Caco-2 (cell line): ENCODE measurements at regions not wholly inside any gene's neighbourhood (a gene's known extent, or its start where the extent isn't known, plus 50 kb on each side); places are given as distances from the start of the nearest gene placed in this dataset.

Experiments
- BruUV-seq: library from RNA; stranded (reverse); fragments of 400-500 nt; replicated peaks from 2 replicates; lab custom pipeline; 2021; lab: Mats Ljungman, UMichigan
- CTCF ChIA-PET: fragments of 300-600 bp; sonication (Branson Sonifier 250); formaldehyde crosslinking; loops from one replicate; lab custom pipeline; 2022; ENCODE audit warnings: antibody characterized with exemption; lab: Charles Lee
- POLR2A ChIA-PET: fragments of 300-600 bp; sonication (Branson Sonifier 250); formaldehyde crosslinking; loops from one replicate; lab custom pipeline; 2022; ENCODE audit warnings: antibody characterized with exemption; lab: Charles Lee
- DNase-seq, 2 experiments: peaks; one replicate each; pipeline versions ENCODE4 v3.0.0 to v3.0.0-alpha.2; 2020 to 2022
- H3K27me3 ChIP-seq: replicated peaks from 2 replicates; pipeline ENCODE4 v1.6.0; 2011; ENCODE audit warnings: low read length; ENCODE audit not compliant: control insufficient read depth, insufficient read depth
- H3K36me3 ChIP-seq: 2 replicates; pipeline ENCODE4 v1.5.1; 2011; ENCODE audit warnings: low read length; ENCODE audit not compliant: control insufficient read depth, insufficient read depth
- H3K4me1 ChIP-seq: fragments of 250-450 bp; sonication (Bioruptor Pico); 2 replicates; pipeline ENCODE4 v1.5.1; 2020; ENCODE audit warnings: mild to moderate bottlenecking
- H3K4me3 ChIP-seq: 2 replicates; pipeline ENCODE4 v1.5.1; 2011; ENCODE audit warnings: low read depth, mild to moderate bottlenecking, control low read depth, low read length
- H3K9me3 ChIP-seq: fragments of 250-450 bp; sonication (Bioruptor Pico); 2 replicates; pipeline ENCODE4 v1.5.1; 2020; ENCODE audit warnings: mild to moderate bottlenecking, moderate library complexity
- H3K27ac Mint-ChIP-seq: one replicate; pipeline ENCODE4 v1.8.0; 2022; ENCODE audit warnings: mixed read lengths; ENCODE audit not compliant: unreplicated experiment
- H3K27me3 Mint-ChIP-seq: one replicate; pipeline ENCODE4 v1.8.0; 2022; ENCODE audit warnings: mixed read lengths; ENCODE audit not compliant: insufficient read depth, unreplicated experiment
- H3K36me3 Mint-ChIP-seq: one replicate; pipeline ENCODE4 v1.8.0; 2022; ENCODE audit warnings: mild to moderate bottlenecking, mixed read lengths; ENCODE audit not compliant: insufficient read depth, unreplicated experiment
- H3K4me1 Mint-ChIP-seq: one replicate; pipeline ENCODE4 v1.8.0; 2022; ENCODE audit warnings: low read depth, mixed read lengths; ENCODE audit not compliant: unreplicated experiment
- H3K4me3 Mint-ChIP-seq: one replicate; pipeline ENCODE4 v1.8.0; 2022; ENCODE audit warnings: mild to moderate bottlenecking, moderate library complexity, mixed read lengths; ENCODE audit not compliant: unreplicated experiment
- H3K9me3 Mint-ChIP-seq: one replicate; pipeline ENCODE4 v1.8.0; 2022; ENCODE audit warnings: mixed read lengths; ENCODE audit not compliant: unreplicated experiment
- CTCF ChIP-seq, 2 experiments: fragments of 200-600 bp in 1 of 2; IDR thresholded peaks; 1 replicate in 1 of 2; 2 replicates in 1 of 2; pipeline versions ENCODE4 v1.5.1 to v1.8.0; 2011 to 2022; ENCODE audit warnings: antibody characterized with exemption in 1 of 2, control low read depth in 1 of 2, inconsistent platforms in 1 of 2, low read depth in 1 of 2, low read length in 1 of 2, mild to moderate bottlenecking in 1 of 2, moderate library complexity in 1 of 2; ENCODE audit not compliant: insufficient read depth in 1 of 2, severe bottlenecking in 1 of 2, unreplicated experiment in 1 of 2
- intact Hi-C: fragments of 100-400 bp; cut with micrococcal nuclease; formaldehyde crosslinking; loops from one replicate; pipeline ENCODE4 v1.10.0; 2022; ENCODE audit not compliant: unreplicated experiment

GRCh38 chr7:69032848-69033247 lies 565.4 kb upstream of the AUTS2 start:
- no peak overlapping the region for H3K4me3 Mint-ChIP-seq
- no peaks in the 10 kb centered on the region for H3K36me3 Mint-ChIP-seq
- H3K27ac Mint-ChIP-seq: no peak overlapping the region
- no peaks in the 10 kb centered on the region for H3K4me1 ChIP-seq
- H3K9me3 ChIP-seq: no peaks in the 10 kb centered on the region
- ChIA-PET CTCF (no interaction called here), POLR2A (no interaction called here)
- no peaks in the 10 kb centered on the region for H3K4me1 Mint-ChIP-seq
- no TSS peak for BruUV-seq
- DNase-seq: no peak
- intact Hi-C loops: no loop called here
- H3K4me3 ChIP-seq: no peak overlapping the region
- no peaks in the 10 kb centered on the region for H3K27me3 Mint-ChIP-seq
- H3K27me3 ChIP-seq: no peaks in the 10 kb centered on the region
- H3K9me3 Mint-ChIP-seq: peaks cover 9% of the 10 kb centered on the region
- no peaks in the 10 kb centered on the region for H3K36me3 ChIP-seq
- no peak for TF ChIP-seq CTCF (IDR thresholded peaks at IDR 0.05; ENCODE audit: insufficient read depth in 1 of 2, low read depth in 1 of 2, low read length in 1 of 2, severe bottlenecking in 1 of 2, unreplicated experiment in 1 of 2)

- ChIA-PET POLR2A (no interaction called here), CTCF (no interaction called here)
- DNase-seq: no peak
- intact Hi-C loops: no loop called here
- H3K9me3 ChIP-seq: no peaks in the 10 kb centered on the region
- no peak overlapping the region for H3K27ac Mint-ChIP-seq
- no peak overlapping the region for H3K4me3 Mint-ChIP-seq
- H3K27me3 Mint-ChIP-seq: no peaks in the 10 kb centered on the region
- H3K36me3 ChIP-seq: no peaks in the 10 kb centered on the region
- no peak overlapping the region for H3K4me3 ChIP-seq
- no peaks in the 10 kb centered on the region for H3K27me3 ChIP-seq
- H3K36me3 Mint-ChIP-seq: no peaks in the 10 kb centered on the region
- no TSS peak for BruUV-seq
- no peaks in the 10 kb centered on the region for H3K4me1 Mint-ChIP-seq
- peaks cover 9% of the 10 kb centered on the region for H3K9me3 Mint-ChIP-seq
- no peaks in the 10 kb centered on the region for H3K4me1 ChIP-seq
- TF ChIP-seq CTCF (IDR thresholded peaks at IDR 0.05; ENCODE audit: insufficient read depth in 1 of 2, low read depth in 1 of 2, low read length in 1 of 2, severe bottlenecking in 1 of 2, unreplicated experiment in 1 of 2): no peak
Observed at GRCh38 chr7:69035826-69036225, 562.4 kb upstream of the AUTS2 start.

GRCh38 chr7:69036301-69036700 lies 562.0 kb upstream of the AUTS2 start:
- BruUV-seq: no TSS peak
- ChIA-PET CTCF (no interaction called here), POLR2A (no interaction called here)
- intact Hi-C loops: no loop called here
- Mint-ChIP-seq H3K27ac (no peak overlapping the region), H3K27me3 (no peaks in the 10 kb centered on the region), H3K9me3 (peaks cover 9% of the 10 kb centered on the region), H3K36me3 (no peaks in the 10 kb centered on the region), H3K4me1 (no peaks in the 10 kb centered on the region), H3K4me3 (no peak overlapping the region)
- Histone ChIP-seq H3K4me1 (no peaks in the 10 kb centered on the region), H3K36me3 (no peaks in the 10 kb centered on the region), H3K9me3 (no peaks in the 10 kb centered on the region), H3K4me3 (no peak overlapping the region), H3K27me3 (no peaks in the 10 kb centered on the region)
- TF ChIP-seq CTCF (IDR thresholded peaks at IDR 0.05; ENCODE audit: insufficient read depth in 1 of 2, low read depth in 1 of 2, low read length in 1 of 2, severe bottlenecking in 1 of 2, unreplicated experiment in 1 of 2): no peak
- no peak for DNase-seq
